KMS-11 (cell line): ENCODE measurements at regions not wholly inside any gene's neighbourhood (a gene's known extent, or its start where the extent isn't known, plus 50 kb on each side); places are given as distances from the start of the nearest gene placed in this dataset.

ENCODE experiments used
- H2AFZ ChIP-seq: fragments of 200-600 bp; sonication (generic); 2 replicates; pipeline ENCODE4 v1.6.1; 2016; ENCODE audit warnings: antibody characterized with exemption, mixed run types, low read depth
- H3K27ac ChIP-seq: fragments of 200-600 bp; sonication (generic); 2 replicates; pipeline ENCODE4 v1.6.1; 2016; ENCODE audit warnings: mild to moderate bottlenecking, mixed run types
- H3K27me3 ChIP-seq: fragments of 200-600 bp; sonication (generic); 2 replicates; pipeline ENCODE4 v1.6.1; 2017; ENCODE audit warnings: mild to moderate bottlenecking, low read depth, mixed run types, moderate library complexity; ENCODE audit not compliant: insufficient read depth
- H3K36me3 ChIP-seq: fragments of 200-600 bp; sonication (generic); 2 replicates; pipeline ENCODE4 v1.6.1; 2017; ENCODE audit warnings: mild to moderate bottlenecking, mixed run types; ENCODE audit not compliant: insufficient read depth
- H3K4me1 ChIP-seq: fragments of 200-600 bp; sonication (generic); 2 replicates; pipeline ENCODE4 v1.6.1; 2016; ENCODE audit warnings: mild to moderate bottlenecking, low read depth, mixed run types; ENCODE audit not compliant: poor library complexity, severe bottlenecking
- H3K4me2 ChIP-seq: fragments of 200-600 bp; sonication (generic); 2 replicates; pipeline ENCODE4 v1.7.0; 2016; ENCODE audit warnings: mild to moderate bottlenecking, mixed run types
- H3K4me3 ChIP-seq: fragments of 200-600 bp; sonication (generic); IDR thresholded peaks from 2 replicates; pipeline ENCODE4 v1.6.1; 2017; ENCODE audit warnings: low read depth, low read length, mixed read lengths; ENCODE audit not compliant: insufficient read depth
- H3K79me2 ChIP-seq: fragments of 200-600 bp; sonication (generic); 2 replicates; pipeline ENCODE4 v1.6.1; 2016; ENCODE audit warnings: low read depth, mixed run types; ENCODE audit not compliant: insufficient read depth
- H3K9ac ChIP-seq: fragments of 200-600 bp; sonication (generic); 2 replicates; pipeline ENCODE4 v1.6.1; 2016; ENCODE audit warnings: mild to moderate bottlenecking, mixed run types
- H4K20me1 ChIP-seq: fragments of 200-600 bp; sonication (generic); 2 replicates; pipeline ENCODE4 v1.6.1; 2016; ENCODE audit warnings: mild to moderate bottlenecking, mixed run types; ENCODE audit not compliant: insufficient read depth
- CTCF ChIP-seq: fragments of 200-600 bp; sonication (generic); conservative IDR thresholded peaks from 2 replicates; pipeline ENCODE4 v1.6.1; 2017; ENCODE audit warnings: low read depth, mild to moderate bottlenecking, antibody characterized with exemption, low read length, moderate library complexity, mixed read lengths

GRCh38 chr9:87378676-87379075 is 119.0 kb upstream of the DAPK1 start:
- Histone ChIP-seq H2AFZ (no peak overlapping the region), H3K36me3 (no peaks in the 10 kb centered on the region), H3K4me2 (no peak overlapping the region), H3K79me2 (no peaks in the 10 kb centered on the region), H4K20me1 (no peaks in the 10 kb centered on the region), H3K4me1 (no peaks in the 10 kb centered on the region), H3K4me3 (no peak overlapping the region), H3K27me3 (no peaks in the 10 kb centered on the region), H3K27ac (no peak overlapping the region), H3K9ac (no peak overlapping the region)
- TF ChIP-seq CTCF: no peak

- no peak overlapping the region for H3K9ac ChIP-seq
- H3K4me2 ChIP-seq: no peak overlapping the region
- no peak overlapping the region for H3K4me3 ChIP-seq
- H3K4me1 ChIP-seq: no peaks in the 10 kb centered on the region
- H3K27ac ChIP-seq: no peak overlapping the region
- no peaks in the 10 kb centered on the region for H4K20me1 ChIP-seq
- H3K27me3 ChIP-seq: no peaks in the 10 kb centered on the region
- no peaks in the 10 kb centered on the region for H3K79me2 ChIP-seq
- H3K36me3 ChIP-seq: no peaks in the 10 kb centered on the region
- no peak for TF ChIP-seq CTCF
- no peak overlapping the region for H2AFZ ChIP-seq
Measured at GRCh38 chr9:87379300-87379699, 118.4 kb upstream of the DAPK1 start.

GRCh38 chr9:87381050-87381711 is 116.5 kb upstream of the DAPK1 start:
- no peak overlapping the region for H3K27ac ChIP-seq

GRCh38 chr9:87381746-87382145 is 115.9 kb upstream of the DAPK1 start:
- H3K27me3 ChIP-seq: no peaks in the 10 kb centered on the region
- no peaks in the 10 kb centered on the region for H3K79me2 ChIP-seq
- H3K36me3 ChIP-seq: no peaks in the 10 kb centered on the region
- no peak overlapping the region for H3K9ac ChIP-seq
- no peaks in the 10 kb centered on the region for H3K4me1 ChIP-seq
- no peak overlapping the region for H3K4me3 ChIP-seq
- TF ChIP-seq CTCF: no peak
- H4K20me1 ChIP-seq: no peaks in the 10 kb centered on the region
- H3K27ac ChIP-seq: no peak overlapping the region
- H2AFZ ChIP-seq: no peak overlapping the region
- H3K4me2 ChIP-seq: no peak overlapping the region

More at GRCh38 chr9:87381050-87381711, 116.5 kb upstream of the DAPK1 start:
- Histone ChIP-seq H3K4me1 (no peaks in the 10 kb centered on the region), H3K9ac (no peak overlapping the region), H3K79me2 (no peaks in the 10 kb centered on the region), H3K4me2 (no peak overlapping the region), H4K20me1 (no peaks in the 10 kb centered on the region), H3K27me3 (no peaks in the 10 kb centered on the region), H3K4me3 (no peak overlapping the region), H2AFZ (no peak overlapping the region), H3K36me3 (no peaks in the 10 kb centered on the region)
- no peak for TF ChIP-seq CTCF
